ENCODE measurements at regions not wholly inside any gene's neighbourhood (a gene's known extent, or its start where the extent isn't known, plus 50 kb on each side); places are given as distances from the start of the nearest gene placed in this dataset.

DNA sequence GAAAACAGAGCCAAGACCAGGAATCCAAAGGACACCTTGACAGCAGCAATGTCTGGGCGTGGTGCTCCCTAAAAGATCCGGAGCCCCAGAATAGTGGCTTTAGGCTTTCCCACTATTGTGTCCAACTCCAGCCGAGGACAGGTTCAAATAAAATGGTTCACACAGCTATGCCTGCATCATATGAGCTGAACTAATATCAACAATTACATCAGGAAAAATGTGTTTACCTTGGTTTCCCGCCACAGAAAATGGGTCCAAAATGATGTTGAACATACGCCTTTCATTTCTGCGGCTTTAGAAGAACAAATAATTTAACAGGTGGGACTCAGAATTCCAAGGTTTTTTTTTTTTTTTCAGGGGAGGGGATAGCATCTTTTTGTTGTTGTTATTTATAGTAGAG, 93.6 kb downstream of the OSR1 start:
- ATAC-seq = no peak

GRCh38 chr2:19262150-19262549, 96.3 kb downstream of the OSR1 start:
- BruUV-seq (replicated peaks) = no TSS peak
- no peak overlapping the region for H3K27ac ChIP-seq (ENCODE audit: low read length)
- no peaks in the 10 kb centered on the region for H4K20me1 ChIP-seq (ENCODE audit: low read length)
- TF ChIP-seq, protein P1, sequence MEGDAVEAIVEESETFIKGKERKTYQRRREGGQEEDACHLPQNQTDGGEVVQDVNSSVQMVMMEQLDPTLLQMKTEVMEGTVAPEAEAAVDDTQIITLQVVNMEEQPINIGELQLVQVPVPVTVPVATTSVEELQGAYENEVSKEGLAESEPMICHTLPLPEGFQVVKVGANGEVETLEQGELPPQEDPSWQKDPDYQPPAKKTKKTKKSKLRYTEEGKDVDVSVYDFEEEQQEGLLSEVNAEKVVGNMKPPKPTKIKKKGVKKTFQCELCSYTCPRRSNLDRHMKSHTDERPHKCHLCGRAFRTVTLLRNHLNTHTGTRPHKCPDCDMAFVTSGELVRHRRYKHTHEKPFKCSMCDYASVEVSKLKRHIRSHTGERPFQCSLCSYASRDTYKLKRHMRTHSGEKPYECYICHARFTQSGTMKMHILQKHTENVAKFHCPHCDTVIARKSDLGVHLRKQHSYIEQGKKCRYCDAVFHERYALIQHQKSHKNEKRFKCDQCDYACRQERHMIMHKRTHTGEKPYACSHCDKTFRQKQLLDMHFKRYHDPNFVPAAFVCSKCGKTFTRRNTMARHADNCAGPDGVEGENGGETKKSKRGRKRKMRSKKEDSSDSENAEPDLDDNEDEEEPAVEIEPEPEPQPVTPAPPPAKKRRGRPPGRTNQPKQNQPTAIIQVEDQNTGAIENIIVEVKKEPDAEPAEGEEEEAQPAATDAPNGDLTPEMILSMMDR (conservative IDR thresholded peaks at IDR 0.05; ENCODE audit: low read depth, low read length) = no peak
- TF ChIP-seq EZH2 (IDR thresholded peaks at IDR 0.05; ENCODE audit: low read length, unreplicated experiment) = no peak
- no peak for TF ChIP-seq EZH2phosphoT487 (IDR thresholded peaks at IDR 0.05; ENCODE audit: borderline replicate concordance, low read length)
- H3K4me1 ChIP-seq (ENCODE audit: insufficient read depth, low read length) = peaks cover 2% of the 10 kb centered on the region
- CTCF ChIA-PET = no interaction called here
- H2AFZ ChIP-seq (ENCODE audit: low read length) = no peak overlapping the region
- no peak overlapping the region for H3K9ac ChIP-seq (ENCODE audit: low read length)
- no peaks in the 10 kb centered on the region for H3K27me3 ChIP-seq (ENCODE audit: low read length)
- no peaks in the 10 kb centered on the region for H3K36me3 ChIP-seq (ENCODE audit: low read depth, low read length)
- H3K9me3 ChIP-seq (ENCODE audit: low read length) = no peaks in the 10 kb centered on the region
- H3K9me2 ChIP-seq (replicated peaks; ENCODE audit: low read length) = no peaks in the 10 kb centered on the region
- intact Hi-C loops (cut with micrococcal nuclease) = no loop called here
- no peak overlapping the region for H3K4me2 ChIP-seq (ENCODE audit: low read length)
- no peaks in the 10 kb centered on the region for H3K79me2 ChIP-seq (ENCODE audit: low read length)
- H3F3A ChIP-seq (ENCODE audit: low read length, unreplicated experiment) = no peaks in the 10 kb centered on the region
- POLR2A ChIA-PET (ENCODE audit: unreplicated experiment) = no interaction called here
- DNase-seq (no peak), ATAC-seq (no peak)
- no peak overlapping the region for H3K4me3 ChIP-seq (ENCODE audit: low read length)

More for the DNA sequence above, 93.6 kb downstream of the OSR1 start:
- Histone ChIP-seq H4K20me1 (ENCODE audit: low read length) (no peaks in the 10 kb centered on the region), H2AFZ (ENCODE audit: low read length) (no peak overlapping the region), H3F3A (ENCODE audit: low read length, unreplicated experiment) (no peaks in the 10 kb centered on the region), H3K36me3 (ENCODE audit: low read depth, low read length) (no peaks in the 10 kb centered on the region), H3K27me3 (ENCODE audit: low read length) (no peaks in the 10 kb centered on the region), H3K27ac (ENCODE audit: low read length) (no peak overlapping the region), H3K4me1 (ENCODE audit: insufficient read depth, low read length) (no peaks in the 10 kb centered on the region), H3K9me2 (replicated peaks; ENCODE audit: low read length) (no peaks in the 10 kb centered on the region), H3K9ac (ENCODE audit: low read length) (no peak overlapping the region), H3K4me3 (ENCODE audit: low read length) (no peak overlapping the region), H3K4me2 (ENCODE audit: low read length) (no peak overlapping the region), H3K79me2 (ENCODE audit: low read length) (no peaks in the 10 kb centered on the region), H3K9me3 (ENCODE audit: low read length) (no peaks in the 10 kb centered on the region)
- ChIA-PET CTCF (no interaction called here), POLR2A (ENCODE audit: unreplicated experiment) (no interaction called here)
- no peak for TF ChIP-seq EZH2phosphoT487 (IDR thresholded peaks at IDR 0.05; ENCODE audit: borderline replicate concordance, low read length)
- TF ChIP-seq, protein P1 (conservative IDR thresholded peaks at IDR 0.05; ENCODE audit: low read depth, low read length) = no peak
- no peak for TF ChIP-seq EZH2 (IDR thresholded peaks at IDR 0.05; ENCODE audit: low read length, unreplicated experiment)
- intact Hi-C loops (cut with micrococcal nuclease) = no loop called here
- no TSS peak for BruUV-seq (replicated peaks)
- DNase-seq = no peak

DNA sequence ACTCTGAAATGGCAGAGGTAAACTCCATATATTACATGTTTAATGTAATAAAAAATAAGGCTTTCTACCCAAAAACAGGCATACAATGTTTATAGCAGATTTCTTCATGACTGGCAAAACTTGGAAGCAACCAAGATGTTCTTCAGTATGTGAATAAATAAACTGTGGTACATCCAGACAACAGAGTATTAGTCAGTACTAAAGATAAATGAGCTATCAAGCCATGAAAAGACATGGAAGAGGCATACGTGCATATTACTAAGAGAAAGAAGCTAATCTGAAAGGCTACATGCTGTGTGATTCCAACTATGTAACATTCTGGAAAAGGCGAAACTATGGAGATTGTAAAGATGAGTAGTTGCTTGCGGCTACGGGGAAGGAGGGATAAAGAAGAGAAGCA, 97.4 kb downstream of the OSR1 start:
- TF ChIP-seq EZH2 (IDR thresholded peaks at IDR 0.05; ENCODE audit: low read length, unreplicated experiment) = no peak
- TF ChIP-seq EZH2phosphoT487 (IDR thresholded peaks at IDR 0.05; ENCODE audit: borderline replicate concordance, low read length) = no peak
- TF ChIP-seq, protein P1 (conservative IDR thresholded peaks at IDR 0.05; ENCODE audit: low read depth, low read length) = no peak
- ChIA-PET POLR2A (ENCODE audit: unreplicated experiment) (no interaction called here), CTCF (no interaction called here)
- Histone ChIP-seq H3K9me3 (ENCODE audit: low read length) (no peaks in the 10 kb centered on the region), H2AFZ (ENCODE audit: low read length) (no peak overlapping the region), H3K9ac (ENCODE audit: low read length) (no peak overlapping the region), H3K27me3 (ENCODE audit: low read length) (no peaks in the 10 kb centered on the region), H3K36me3 (ENCODE audit: low read depth, low read length) (no peaks in the 10 kb centered on the region), H3F3A (ENCODE audit: low read length, unreplicated experiment) (peaks cover 4% of the 10 kb centered on the region), H3K9me2 (replicated peaks; ENCODE audit: low read length) (no peaks in the 10 kb centered on the region), H3K4me1 (ENCODE audit: insufficient read depth, low read length) (peaks cover 11% of the 10 kb centered on the region), H3K79me2 (ENCODE audit: low read length) (no peaks in the 10 kb centered on the region), H3K4me3 (ENCODE audit: low read length) (no peak overlapping the region), H3K27ac (ENCODE audit: low read length) (no peak overlapping the region), H3K4me2 (ENCODE audit: low read length) (no peak overlapping the region), H4K20me1 (ENCODE audit: low read length) (no peaks in the 10 kb centered on the region)
- ATAC-seq (no peak), DNase-seq (no peak)
- no TSS peak for BruUV-seq (replicated peaks)
- intact Hi-C loops (cut with micrococcal nuclease) = no loop called here
